ENCODE measurements at regions not wholly inside any gene's neighbourhood (a gene's known extent, or its start where the extent isn't known, plus 50 kb on each side); places are given as distances from the start of the nearest gene placed in this dataset.

DNA sequence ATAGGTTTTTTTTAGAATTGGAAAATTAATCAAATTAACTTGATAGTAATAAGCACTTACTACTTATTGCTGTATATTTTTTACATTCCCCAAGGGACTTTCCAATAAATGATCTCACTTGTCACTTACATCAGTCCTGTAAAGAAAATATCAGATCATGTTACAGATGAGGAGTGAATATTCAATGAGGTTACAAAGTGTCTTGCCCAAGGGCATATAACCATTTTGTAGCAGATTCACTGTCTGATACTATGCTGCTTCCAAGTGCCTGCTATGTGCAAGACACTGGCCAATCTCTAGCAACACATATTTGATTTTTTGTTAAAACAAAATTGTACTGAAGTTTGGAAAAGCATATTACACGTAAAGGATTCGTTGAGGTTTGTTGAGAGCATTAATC lies 1287.7 kb downstream of the FAM133A start:
- intact Hi-C loops (cut with DNase I): no loop called here
- no peak for ATAC-seq
- no peak for DNase-seq

- DNase-seq (no peak), ATAC-seq (no peak)
- intact Hi-C loops (cut with DNase I): no loop called here
Measured at GRCh38 chrX:94977562-94977961, 1303.6 kb downstream of the FAM133A start.

DNA sequence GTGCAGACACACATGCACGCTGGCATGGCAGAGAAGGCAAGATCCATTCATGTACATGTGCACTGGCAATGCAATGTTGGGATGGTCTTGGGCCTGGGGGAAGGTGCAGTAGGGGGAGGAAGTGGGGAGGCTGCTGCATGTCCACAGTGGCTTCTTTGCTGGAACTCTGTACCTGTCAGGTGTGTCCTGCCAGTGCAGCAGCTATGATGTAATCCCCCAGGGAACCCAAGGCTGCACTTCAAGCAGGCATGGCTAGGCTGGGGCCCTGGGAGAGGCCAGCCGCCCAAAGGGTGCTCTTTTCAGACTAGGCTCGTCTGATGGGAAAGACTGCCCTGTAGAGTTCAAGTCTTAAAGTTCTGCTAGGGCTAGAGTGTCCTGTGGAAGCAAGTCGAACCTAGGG lies 1304.0 kb downstream of the FAM133A start:
- DNase-seq: no peak
- intact Hi-C loops (cut with DNase I): no loop called here
- no peak for ATAC-seq
